ENCODE measurements at regions not wholly inside any gene's neighbourhood (a gene's known extent, or its start where the extent isn't known, plus 50 kb on each side); places are given as distances from the start of the nearest gene placed in this dataset.

DNA sequence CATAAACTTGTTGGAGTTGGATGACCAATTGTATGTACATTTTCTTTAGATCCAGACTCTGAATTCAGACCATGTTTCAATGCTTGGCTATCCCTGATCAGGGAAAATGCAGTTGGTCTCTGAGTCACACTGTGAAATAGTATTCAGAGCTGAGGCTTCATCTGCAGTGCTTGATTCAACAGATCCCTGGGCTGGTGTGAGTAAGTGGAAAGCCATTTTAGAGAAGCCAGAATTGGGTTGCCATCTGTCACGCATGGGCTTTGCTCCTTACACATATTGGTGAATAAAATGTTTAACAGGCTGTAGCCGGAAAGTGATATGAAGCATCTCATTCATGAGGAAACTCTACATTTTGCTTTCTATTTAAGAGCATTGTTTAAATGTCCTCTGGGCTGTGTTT is 50.0 kb upstream of the ACYP2 start:
- Mint-ChIP-seq H3K36me3 (peaks cover 2% of the 10 kb centered on the region), H3K27me3 (no peaks in the 10 kb centered on the region), H3K27ac (no peak overlapping the region), H3K4me3 (no peak overlapping the region), H3K4me1 (ENCODE audit: low read depth) (no peaks in the 10 kb centered on the region), H3K9me3 (no peaks in the 10 kb centered on the region)
- intact Hi-C loops (cut with micrococcal nuclease) = no loop called here
- no peak for DNase-seq
- ChIA-PET POLR2A (no interaction called here), CTCF (no interaction called here)

DNA sequence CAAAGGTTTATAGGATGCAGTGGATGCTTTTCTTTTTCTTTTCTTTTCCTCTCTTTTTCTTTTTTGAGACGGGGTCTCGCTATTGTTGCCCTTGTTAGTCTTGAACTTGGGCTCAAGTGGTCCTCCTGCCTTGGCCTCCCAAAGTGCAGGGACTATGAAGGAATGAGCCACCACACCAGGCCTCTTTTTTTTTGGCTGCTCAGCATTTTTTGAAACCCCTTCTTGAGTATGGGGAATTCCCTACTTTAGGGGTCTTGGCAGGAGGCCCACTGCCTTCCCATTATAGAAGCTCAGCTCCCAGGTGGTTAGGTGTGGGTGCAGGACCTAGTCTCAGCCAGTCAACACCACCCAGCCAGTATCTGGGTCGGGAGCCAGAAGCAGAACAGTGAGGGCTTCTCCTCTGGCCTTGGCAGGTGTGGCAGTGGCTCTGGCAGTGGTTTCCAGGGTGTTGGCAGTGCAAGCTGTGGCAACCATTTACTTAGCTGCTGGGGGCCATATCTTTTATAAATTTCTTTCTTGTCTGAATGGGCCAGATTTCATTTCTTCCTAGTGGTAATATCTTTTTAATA is 51.4 kb upstream of the ACYP2 start:
- intact Hi-C loops (cut with micrococcal nuclease) = no loop called here
- Mint-ChIP-seq H3K9me3 (no peaks in the 10 kb centered on the region), H3K27ac (no peak overlapping the region), H3K4me3 (no peak overlapping the region), H3K27me3 (no peaks in the 10 kb centered on the region), H3K4me1 (ENCODE audit: low read depth) (no peaks in the 10 kb centered on the region), H3K36me3 (no peaks in the 10 kb centered on the region)
- POLR2A ChIA-PET = no interaction called here
- DNase-seq = no peak
- CTCF ChIA-PET = no interaction called here

DNA sequence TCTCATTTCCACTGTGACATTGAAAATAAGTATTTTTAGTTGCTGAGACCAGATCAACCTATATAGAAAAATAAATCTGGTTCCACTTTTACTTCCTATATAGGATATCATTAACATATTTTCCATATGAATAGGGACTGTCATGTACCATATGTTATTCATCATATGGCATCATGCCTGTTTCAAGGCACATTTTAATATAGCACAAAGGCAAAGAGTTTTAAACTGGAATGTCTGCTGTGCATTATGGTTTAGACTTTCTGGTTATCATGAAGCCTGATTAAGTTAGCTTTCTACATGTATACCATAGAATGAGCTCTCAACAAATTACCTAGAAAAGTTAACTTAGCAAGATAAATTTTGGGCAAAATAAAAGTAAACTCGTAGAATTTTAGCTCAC is 53.0 kb upstream of the ACYP2 start:
- ChIA-PET CTCF (interaction anchor here (0.9 kb wide), 1 partner anchor 10 kb away, joined by 3 read pairs; no protein-coding TSS in a partner anchor), POLR2A (no interaction called here)
- no peak overlapping the region for H3K4me3 Mint-ChIP-seq
- intact Hi-C loops (cut with micrococcal nuclease) = no loop called here
- no peak overlapping the region for H3K27ac Mint-ChIP-seq
- no peaks in the 10 kb centered on the region for H3K36me3 Mint-ChIP-seq
- H3K4me1 Mint-ChIP-seq (ENCODE audit: low read depth) = no peaks in the 10 kb centered on the region
- H3K9me3 Mint-ChIP-seq = no peaks in the 10 kb centered on the region
- no peaks in the 10 kb centered on the region for H3K27me3 Mint-ChIP-seq
- no peak for DNase-seq

DNA sequence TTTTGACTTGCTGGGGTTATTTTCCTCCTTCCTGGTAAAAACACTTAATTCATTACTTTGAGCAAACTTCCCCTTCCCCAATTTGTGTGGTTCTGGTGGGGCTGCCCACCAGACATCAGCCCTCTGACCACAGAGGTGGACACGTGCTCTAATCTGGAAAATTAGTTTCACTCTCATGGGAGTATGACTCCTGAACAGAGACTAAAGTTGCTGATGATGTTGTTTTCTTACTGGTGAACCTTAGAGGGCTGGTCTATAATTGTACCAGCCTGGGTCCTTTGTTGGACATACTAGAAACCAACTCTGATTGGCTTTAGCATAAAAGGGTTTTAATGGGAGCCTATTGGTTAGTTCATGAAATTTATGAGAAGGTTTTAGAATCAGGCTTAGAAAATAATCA is 54.1 kb upstream of the ACYP2 start:
- POLR2A ChIA-PET = no interaction called here
- intact Hi-C loops (cut with micrococcal nuclease) = no loop called here
- DNase-seq = no peak
- Mint-ChIP-seq H3K27ac (no peak overlapping the region), H3K27me3 (no peaks in the 10 kb centered on the region), H3K4me3 (no peak overlapping the region), H3K36me3 (no peaks in the 10 kb centered on the region), H3K4me1 (ENCODE audit: low read depth) (no peaks in the 10 kb centered on the region), H3K9me3 (no peaks in the 10 kb centered on the region)
- CTCF ChIA-PET = no interaction called here

DNA sequence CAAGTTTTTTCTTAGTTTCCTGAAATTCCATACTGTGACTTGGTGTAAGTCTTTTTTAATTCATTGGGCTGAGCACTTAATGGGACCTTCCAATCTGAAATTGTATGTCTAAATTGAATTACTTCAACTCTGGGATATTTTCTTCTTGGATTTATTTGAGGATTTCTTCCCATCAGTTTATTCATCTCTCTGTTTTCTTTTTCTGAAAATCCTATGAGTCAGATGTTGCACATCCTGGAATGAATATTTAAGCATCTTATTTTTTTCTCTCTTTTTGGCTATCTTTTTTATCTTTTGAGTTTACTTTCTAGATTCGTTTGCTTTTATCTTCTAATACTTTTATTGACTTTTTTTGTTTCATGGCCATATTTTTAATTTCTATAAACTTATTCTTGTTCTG is 55.4 kb upstream of the ACYP2 start:
- H3K4me1 Mint-ChIP-seq (ENCODE audit: low read depth) = peaks cover 2% of the 10 kb centered on the region
- ChIA-PET POLR2A (no interaction called here), CTCF (no interaction called here)
- H3K4me3 Mint-ChIP-seq = no peak overlapping the region
- H3K36me3 Mint-ChIP-seq = no peaks in the 10 kb centered on the region
- no peaks in the 10 kb centered on the region for H3K9me3 Mint-ChIP-seq
- DNase-seq = no peak
- H3K27me3 Mint-ChIP-seq = no peaks in the 10 kb centered on the region
- no peak overlapping the region for H3K27ac Mint-ChIP-seq
- intact Hi-C loops (cut with micrococcal nuclease) = loop anchor here (10.0 kb wide), 1 partner anchor 175 kb away; no protein-coding TSS in a partner anchor

DNA sequence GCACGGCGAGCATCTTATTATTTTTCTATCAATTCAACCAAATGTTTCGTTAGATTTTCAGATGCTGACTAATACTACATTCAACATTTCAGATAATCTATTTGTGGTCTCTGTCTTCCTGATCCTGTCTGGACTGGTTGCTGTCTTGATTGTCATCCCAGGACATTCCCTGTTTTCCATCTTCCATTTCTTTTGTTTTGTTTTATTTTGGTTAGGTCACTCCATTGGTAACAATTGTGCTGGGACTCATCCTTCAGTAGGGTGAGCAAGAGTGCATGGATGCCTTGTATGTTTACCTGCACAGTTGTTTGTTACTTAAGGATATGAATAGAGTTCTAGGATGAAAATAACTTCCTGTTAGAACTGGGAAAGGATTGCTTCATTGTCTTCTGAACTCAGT is 55.9 kb upstream of the ACYP2 start:
- Mint-ChIP-seq H3K4me3 (no peak overlapping the region), H3K36me3 (no peaks in the 10 kb centered on the region), H3K9me3 (no peaks in the 10 kb centered on the region), H3K27ac (no peak overlapping the region), H3K4me1 (ENCODE audit: low read depth) (peaks cover 5% of the 10 kb centered on the region), H3K27me3 (no peaks in the 10 kb centered on the region)
- ChIA-PET CTCF (no interaction called here), POLR2A (no interaction called here)
- no peak for DNase-seq
- intact Hi-C loops (cut with micrococcal nuclease) = loop anchor here (10.0 kb wide), 1 partner anchor 175 kb away; no protein-coding TSS in a partner anchor

DNA sequence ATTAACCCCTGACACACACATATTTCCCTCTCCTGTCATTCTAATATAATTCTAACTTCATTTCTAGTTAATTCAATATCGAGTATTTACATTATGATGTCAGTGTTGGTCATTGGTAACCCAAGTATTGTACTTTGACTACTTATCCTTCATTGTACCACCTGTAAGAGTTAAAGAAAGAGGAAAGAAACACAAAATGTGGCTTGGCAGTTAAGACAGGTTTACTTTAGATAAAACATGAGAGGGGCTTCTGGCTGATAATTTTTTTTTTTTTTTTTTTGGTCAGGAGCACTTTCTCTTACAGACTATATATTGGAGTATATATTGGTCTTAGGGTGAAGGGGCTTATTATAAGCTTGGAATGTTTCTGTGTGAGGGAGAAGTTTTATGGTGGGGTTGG is 57.0 kb upstream of the ACYP2 start:
- H3K9me3 Mint-ChIP-seq = no peaks in the 10 kb centered on the region
- intact Hi-C loops (cut with micrococcal nuclease) = loop anchor here (10.0 kb wide), 1 partner anchor 174 kb away; no protein-coding TSS in a partner anchor
- ChIA-PET POLR2A (no interaction called here), CTCF (interaction anchor here (0.7 kb wide), 1 partner anchor 28 kb away, joined by 3 read pairs; no protein-coding TSS in a partner anchor)
- H3K36me3 Mint-ChIP-seq = no peaks in the 10 kb centered on the region
- no peaks in the 10 kb centered on the region for H3K27me3 Mint-ChIP-seq
- no peak overlapping the region for H3K4me3 Mint-ChIP-seq
- peaks cover 15% of the 10 kb centered on the region for H3K4me1 Mint-ChIP-seq (ENCODE audit: low read depth)
- no peak for DNase-seq
- no peak overlapping the region for H3K27ac Mint-ChIP-seq

DNA sequence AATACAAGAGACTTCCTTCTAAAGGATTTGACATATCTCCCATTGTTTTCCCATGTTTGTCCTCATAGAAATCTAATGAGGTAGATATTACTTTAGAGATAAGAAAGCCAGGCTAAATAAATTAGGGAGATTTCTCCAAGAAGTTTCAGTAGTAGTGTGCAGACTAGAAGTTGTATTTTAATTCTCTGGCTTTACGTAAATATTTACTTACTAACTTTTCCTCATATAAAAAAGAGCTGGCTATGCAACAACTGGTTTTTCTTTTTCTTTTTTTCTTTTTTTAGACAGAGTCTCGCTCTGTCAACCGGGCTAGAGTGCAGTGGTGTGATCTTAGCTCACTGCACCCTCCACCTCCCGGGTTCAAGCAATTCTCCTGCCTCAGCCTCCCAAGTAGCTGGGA is 60.6 kb upstream of the ACYP2 start:
- Mint-ChIP-seq H3K27me3 (no peaks in the 10 kb centered on the region), H3K4me1 (ENCODE audit: low read depth) (peaks cover 25% of the 10 kb centered on the region), H3K36me3 (peaks cover 3% of the 10 kb centered on the region), H3K4me3 (no peak overlapping the region), H3K9me3 (no peaks in the 10 kb centered on the region), H3K27ac (no peak overlapping the region)
- ChIA-PET POLR2A (interaction anchor here (0.7 to 0.8 kb wide), 2 partner anchors 61 to 521 kb away, joined by 5 read pairs; partner anchors contain the start of gene ACYP2), CTCF (no interaction called here)
- no peak for DNase-seq
- intact Hi-C loops (cut with micrococcal nuclease) = loop anchor here (1.0 to 10.0 kb wide), 6 partner anchors 13 to 287 kb away; partner anchors contain the start of gene CHAC2

DNA sequence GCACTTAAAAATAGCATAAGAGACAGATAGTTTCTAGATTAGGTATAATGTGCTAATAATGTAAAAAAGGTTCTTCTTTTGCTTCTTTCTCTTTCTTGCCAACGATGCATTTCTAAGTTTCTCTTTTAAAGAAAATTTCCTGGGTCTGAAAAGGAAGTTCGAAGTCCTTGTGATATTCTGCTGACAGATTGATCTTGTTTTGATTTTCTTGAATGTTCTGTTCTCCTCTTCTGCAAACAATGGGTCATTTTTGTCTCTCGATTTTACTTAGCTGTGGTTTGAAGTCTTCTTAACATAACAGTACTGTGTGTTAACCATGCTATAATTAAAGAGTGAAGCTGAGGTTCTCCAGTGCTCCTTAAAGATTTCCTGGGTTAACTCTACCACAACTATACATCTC is 61.1 kb upstream of the ACYP2 start:
- H3K27ac Mint-ChIP-seq = peak overlapping the region; percentile 52
- DNase-seq = no peak
- H3K4me1 Mint-ChIP-seq (ENCODE audit: low read depth) = peaks cover 25% of the 10 kb centered on the region
- H3K4me3 Mint-ChIP-seq = peak overlapping the region; percentile 20
- H3K36me3 Mint-ChIP-seq = peaks cover 3% of the 10 kb centered on the region
- H3K27me3 Mint-ChIP-seq = no peaks in the 10 kb centered on the region
- POLR2A ChIA-PET = interaction anchor here (0.7 to 1.0 kb wide), 3 partner anchors 61 to 522 kb away, joined by 3 to 5 read pairs (median 5); partner anchors contain the start of gene ACYP2
- CTCF ChIA-PET = no interaction called here
- intact Hi-C loops (cut with micrococcal nuclease) = loop anchor here (1.0 to 10.0 kb wide), 6 partner anchors 13 to 287 kb away; partner anchors contain the start of gene CHAC2
- no peaks in the 10 kb centered on the region for H3K9me3 Mint-ChIP-seq

DNA sequence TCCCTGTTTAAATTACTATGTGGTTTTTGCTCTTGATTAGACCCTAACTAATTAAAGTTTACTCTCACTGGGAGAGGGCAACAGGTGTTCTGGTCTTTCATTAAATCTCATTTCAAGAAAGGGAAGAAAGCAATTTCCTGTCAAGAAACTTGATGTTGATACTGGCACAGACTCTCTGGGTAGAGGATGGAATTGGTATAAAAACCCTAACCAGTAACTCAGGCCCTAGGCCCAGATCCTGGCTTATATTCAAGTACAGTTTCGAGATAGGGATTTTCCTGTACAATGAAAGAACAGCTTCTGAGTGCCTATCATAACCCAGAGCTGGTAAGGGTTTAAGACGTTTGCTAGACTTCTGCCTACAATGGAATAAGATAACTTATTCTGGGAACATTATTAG is 61.6 kb upstream of the ACYP2 start:
- no peak for DNase-seq
- POLR2A ChIA-PET = interaction anchor here (0.6 to 1.4 kb wide), 3 partner anchors 76 to 85 kb away, joined by 3 read pairs; no protein-coding TSS in a partner anchor
- intact Hi-C loops (cut with micrococcal nuclease) = loop anchor here (1.0 to 10.0 kb wide), 6 partner anchors 13 to 287 kb away; partner anchors contain the start of gene CHAC2
- Mint-ChIP-seq H3K36me3 (peaks cover 3% of the 10 kb centered on the region), H3K27ac (peak overlapping the region; percentile 52), H3K4me1 (ENCODE audit: low read depth) (peaks cover 25% of the 10 kb centered on the region), H3K9me3 (no peaks in the 10 kb centered on the region), H3K27me3 (no peaks in the 10 kb centered on the region), H3K4me3 (no peak overlapping the region)
- CTCF ChIA-PET = interaction anchor here (1.3 to 1.4 kb wide), 2 partner anchors 53 to 84 kb away, joined by 3 to 9 read pairs; no protein-coding TSS in a partner anchor

DNA sequence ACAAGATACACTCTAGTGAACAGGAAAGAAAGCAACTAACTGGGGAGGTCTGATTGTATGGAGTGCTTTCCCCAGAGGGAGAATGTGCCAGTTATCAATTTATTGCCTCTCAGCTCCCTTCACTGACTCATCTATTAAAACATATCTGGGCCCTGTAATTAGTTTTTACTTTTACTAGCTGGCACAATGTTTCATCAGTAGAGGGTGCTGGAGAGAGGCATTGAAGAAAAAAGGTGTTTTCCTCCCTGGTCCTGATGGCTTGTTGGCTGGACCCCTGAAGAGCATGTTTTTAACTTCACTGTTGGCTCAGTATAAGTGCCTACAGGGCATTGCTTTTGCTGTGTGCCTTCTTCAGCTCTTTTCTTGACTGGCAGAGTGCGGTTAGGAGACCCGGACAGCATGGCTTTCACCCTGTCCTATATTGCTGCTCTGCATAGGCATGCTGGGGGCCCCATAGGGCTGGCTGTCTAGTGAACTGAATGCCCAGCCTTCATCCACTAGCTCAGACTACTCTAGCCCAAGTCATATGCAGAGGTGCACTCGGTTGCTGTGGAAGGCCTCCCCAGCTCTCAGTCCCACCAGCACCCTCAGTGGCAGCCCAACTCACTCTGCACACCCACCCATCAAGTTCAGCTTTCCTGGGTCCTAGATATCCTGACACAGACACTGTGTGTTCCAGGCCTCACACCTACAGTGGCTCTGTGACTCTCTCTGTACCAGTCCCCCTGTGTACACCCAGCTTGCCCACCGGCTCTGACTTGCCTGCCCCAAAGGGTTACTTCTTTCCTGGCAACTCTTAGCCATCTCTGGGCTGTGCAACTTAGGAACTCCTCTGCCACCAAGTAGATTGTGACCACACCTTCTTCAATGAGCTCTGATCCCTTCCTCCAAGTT is 62.3 kb upstream of the ACYP2 start:
- no peaks in the 10 kb centered on the region for H3K27me3 Mint-ChIP-seq
- no peaks in the 10 kb centered on the region for H3K9me3 Mint-ChIP-seq
- H3K4me3 Mint-ChIP-seq = no peak overlapping the region
- peaks cover 3% of the 10 kb centered on the region for H3K36me3 Mint-ChIP-seq
- H3K4me1 Mint-ChIP-seq (ENCODE audit: low read depth) = peaks cover 27% of the 10 kb centered on the region
- intact Hi-C loops (cut with micrococcal nuclease) = loop anchor here (5.0 to 10.0 kb wide), 3 partner anchors 49 to 286 kb away; partner anchors contain the start of gene CHAC2
- no peak for DNase-seq
- POLR2A ChIA-PET = interaction anchor here (0.6 to 1.4 kb wide), 4 partner anchors 11 to 85 kb away, joined by 3 read pairs; no protein-coding TSS in a partner anchor
- CTCF ChIA-PET = interaction anchor here (0.6 to 1.4 kb wide), 7 partner anchors 9 to 83 kb away, joined by 3 to 9 read pairs (median 3); no protein-coding TSS in a partner anchor
- peak overlapping the region; percentile 52 for H3K27ac Mint-ChIP-seq

DNA sequence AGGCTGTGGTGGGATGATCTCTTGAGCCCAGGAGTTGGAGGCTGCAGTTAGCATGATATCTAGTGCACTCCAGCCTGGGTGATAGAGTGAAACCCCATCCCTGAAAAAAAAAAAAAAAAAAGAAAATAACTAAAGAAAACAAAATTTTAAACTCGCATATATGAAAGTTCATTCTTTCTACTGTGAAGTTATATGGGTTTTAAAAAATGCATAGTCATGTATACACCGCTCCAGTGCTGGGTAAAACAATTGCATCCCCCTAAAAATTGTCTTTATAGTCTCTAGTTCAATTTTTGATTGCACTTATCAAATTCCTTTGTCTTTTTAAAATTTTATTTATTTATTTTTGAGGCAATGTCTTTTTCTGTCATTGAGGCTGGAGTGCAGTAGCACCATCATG is 65.0 kb upstream of the ACYP2 start:
- H3K4me1 Mint-ChIP-seq (ENCODE audit: low read depth) = peaks cover 35% of the 10 kb centered on the region
- no peak overlapping the region for H3K4me3 Mint-ChIP-seq
- DNase-seq = no peak
- ChIA-PET CTCF (no interaction called here), POLR2A (no interaction called here)
- H3K9me3 Mint-ChIP-seq = no peaks in the 10 kb centered on the region
- no peaks in the 10 kb centered on the region for H3K27me3 Mint-ChIP-seq
- peaks cover 3% of the 10 kb centered on the region for H3K36me3 Mint-ChIP-seq
- intact Hi-C loops (cut with micrococcal nuclease) = loop anchor here (5.0 to 10.0 kb wide), 3 partner anchors 52 to 283 kb away; partner anchors contain the start of gene CHAC2
- no peak overlapping the region for H3K27ac Mint-ChIP-seq
